GM21576 (cell line): ENCODE measurements at regions not wholly inside any gene's neighbourhood (a gene's known extent, or its start where the extent isn't known, plus 50 kb on each side); places are given as distances from the start of the nearest gene placed in this dataset.

Experiments used
- ATAC-seq: cut with Tn5 transposase; IDR thresholded peaks from one replicate; pipeline ENCODE4 v1.9.1; 2021; ENCODE audit warnings: mild to moderate bottlenecking, moderate library complexity; ENCODE audit not compliant: unreplicated experiment

DNA sequence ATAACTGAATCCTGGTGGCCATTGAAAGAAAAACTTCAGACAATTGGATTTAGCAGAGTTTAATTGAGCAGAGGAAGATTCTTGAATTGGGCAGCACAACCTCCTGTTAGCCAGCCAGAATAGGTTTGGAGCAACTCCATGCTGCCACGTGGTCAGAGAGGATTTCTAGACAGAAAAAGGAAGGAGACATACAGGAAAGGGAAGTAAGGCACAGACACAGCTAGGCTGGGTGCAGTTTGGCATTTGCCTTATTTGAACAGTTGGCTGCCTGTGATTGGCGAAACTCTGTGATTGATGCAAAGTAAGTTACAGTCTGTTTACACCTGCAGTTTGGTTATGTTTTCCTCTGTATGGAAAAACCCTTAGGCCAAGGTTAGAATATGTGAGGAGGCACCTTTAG, 85.8 kb upstream of the SPATA13 start:
- no peak for ATAC-seq

DNA sequence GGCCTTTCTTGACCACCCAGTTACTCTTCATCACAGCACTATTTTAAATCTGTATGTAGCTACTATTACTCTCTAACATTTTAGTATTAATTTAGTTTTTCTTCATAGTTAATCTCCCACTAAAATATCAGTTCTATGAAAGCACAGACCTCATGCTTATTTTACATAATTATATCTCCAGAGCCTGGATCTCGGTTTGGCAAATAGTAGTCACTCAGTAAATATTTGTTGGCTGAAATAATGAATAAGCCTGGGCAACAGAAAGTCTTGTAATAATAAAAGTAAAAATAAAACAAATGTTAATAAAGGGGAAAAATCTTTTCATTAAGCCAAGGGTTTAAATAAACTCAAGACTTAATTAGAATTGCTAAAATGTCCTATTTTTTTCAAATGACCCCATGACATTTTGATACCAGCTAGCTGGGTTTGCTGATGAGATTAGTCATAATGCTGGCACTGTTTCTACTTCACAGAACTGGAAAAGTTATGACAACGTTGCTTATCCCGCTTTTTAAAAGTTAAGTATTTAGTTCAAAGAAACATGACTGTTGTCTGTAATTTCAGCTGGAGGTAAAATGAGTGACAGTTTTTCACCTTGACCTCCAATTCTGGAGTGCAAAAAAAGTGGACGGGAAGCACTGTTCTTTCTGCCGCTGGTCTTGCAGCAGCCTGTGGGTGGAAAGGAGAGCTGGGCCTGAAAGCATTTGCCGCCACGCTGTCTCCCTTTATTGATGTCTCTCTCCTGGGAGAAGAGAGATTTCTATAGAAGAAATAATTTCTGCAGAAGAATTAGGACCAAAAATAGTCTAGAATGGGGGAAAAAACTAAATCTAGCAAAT, 85.2 kb upstream of the SPATA13 start:
- no peak for ATAC-seq

GRCh38 chr13:24076109-24076508, 84.4 kb upstream of the SPATA13 start:
- ATAC-seq, result no peak

GRCh38 chr13:24076636-24077035, 83.9 kb upstream of the SPATA13 start:
- no peak for ATAC-seq

- ATAC-seq, result no peak
Observed at GRCh38 chr13:24080134-24080533, 80.4 kb upstream of the SPATA13 start.

- no peak for ATAC-seq
Observed at GRCh38 chr13:24081387-24081786, 79.1 kb upstream of the SPATA13 start.

- no peak for ATAC-seq
Observed at GRCh38 chr13:24083141-24083540, 77.4 kb upstream of the SPATA13 start.

DNA sequence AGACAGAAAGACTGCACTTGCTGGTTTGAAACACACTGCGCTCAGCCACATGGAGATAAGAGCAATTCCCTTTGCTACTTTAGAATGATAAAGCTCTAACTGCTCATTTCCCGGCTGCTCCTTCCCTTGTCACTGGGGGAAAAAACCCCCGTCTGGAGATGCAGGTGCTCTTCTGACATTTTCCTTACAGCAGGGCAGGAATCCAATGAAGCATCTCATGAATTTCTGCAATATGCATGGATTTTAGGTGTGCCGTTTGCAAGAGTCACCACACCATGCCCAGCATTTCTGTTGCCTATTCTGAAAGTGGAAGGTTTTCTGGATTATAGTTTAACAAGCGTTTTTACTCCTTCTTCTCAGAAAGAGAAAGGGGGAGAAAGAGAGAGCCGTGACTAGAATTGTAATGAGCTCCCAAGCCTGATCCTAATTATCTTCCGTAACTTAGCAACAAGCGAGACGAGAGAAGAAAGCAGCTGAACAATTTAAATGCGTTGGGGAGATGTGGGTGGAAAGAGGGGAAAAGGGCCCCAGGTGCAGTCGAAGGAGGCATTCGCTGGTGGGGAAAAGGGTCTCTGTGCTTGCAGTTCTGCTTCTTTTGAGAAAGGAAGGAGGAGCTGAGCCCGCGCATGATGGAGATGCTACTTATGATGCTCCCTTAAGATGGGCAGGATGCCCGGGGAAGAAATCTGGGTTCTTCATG, 76.6 kb upstream of the SPATA13 start:
- no peak for ATAC-seq

GRCh38 chr13:24085662-24086061, 74.9 kb upstream of the SPATA13 start:
- ATAC-seq, result no peak

DNA sequence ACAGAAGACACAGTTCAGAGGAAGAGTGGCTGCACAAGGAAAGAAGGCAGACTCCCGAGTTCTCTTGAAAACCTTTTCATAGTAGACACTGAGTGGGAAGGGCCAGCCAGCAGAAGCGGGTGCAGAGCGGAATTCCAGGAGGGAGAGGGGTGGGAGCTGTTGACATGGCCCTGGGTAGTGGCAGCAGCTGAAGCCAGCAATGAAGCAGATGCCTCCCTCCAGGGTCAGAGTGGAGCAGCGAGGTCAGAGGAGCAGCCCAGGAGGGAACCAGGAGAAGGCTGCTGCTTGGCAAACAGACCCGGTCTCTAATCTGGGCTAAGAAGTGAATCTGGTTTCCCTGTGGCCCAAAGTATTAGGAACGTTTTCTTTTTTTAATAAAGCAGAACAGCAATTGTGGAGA, 73.9 kb upstream of the SPATA13 start:
- ATAC-seq, result no peak

- no peak for ATAC-seq
Observed at GRCh38 chr13:24087605-24088225, 72.8 kb upstream of the SPATA13 start.

GRCh38 chr13:24090049-24090448, 70.5 kb upstream of the SPATA13 start:
- no peak for ATAC-seq

DNA sequence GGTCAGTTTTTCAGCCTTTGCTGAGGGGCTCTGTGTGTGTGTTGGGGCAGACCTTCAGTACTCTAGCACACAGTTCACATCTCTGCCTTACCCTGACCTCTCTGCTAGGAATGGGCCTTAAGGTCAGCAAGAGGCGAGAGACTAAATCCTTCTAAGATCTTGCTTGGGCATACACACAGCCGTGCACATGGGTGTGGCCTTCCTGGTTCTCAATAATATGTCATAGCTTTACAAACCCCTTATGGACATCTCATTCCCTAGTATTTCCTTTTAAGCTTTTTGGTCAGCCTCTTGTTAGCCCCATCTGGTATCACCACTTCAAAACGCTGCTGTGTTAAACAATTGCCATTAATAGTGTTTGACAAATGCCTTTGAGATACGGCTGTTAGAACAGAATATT, 69.4 kb upstream of the SPATA13 start:
- no peak for ATAC-seq

- no peak for ATAC-seq
Observed at GRCh38 chr13:24092108-24092507, 68.4 kb upstream of the SPATA13 start.

- ATAC-seq, result no peak
Observed at GRCh38 chr13:24093047-24093446, 67.5 kb upstream of the SPATA13 start.

DNA sequence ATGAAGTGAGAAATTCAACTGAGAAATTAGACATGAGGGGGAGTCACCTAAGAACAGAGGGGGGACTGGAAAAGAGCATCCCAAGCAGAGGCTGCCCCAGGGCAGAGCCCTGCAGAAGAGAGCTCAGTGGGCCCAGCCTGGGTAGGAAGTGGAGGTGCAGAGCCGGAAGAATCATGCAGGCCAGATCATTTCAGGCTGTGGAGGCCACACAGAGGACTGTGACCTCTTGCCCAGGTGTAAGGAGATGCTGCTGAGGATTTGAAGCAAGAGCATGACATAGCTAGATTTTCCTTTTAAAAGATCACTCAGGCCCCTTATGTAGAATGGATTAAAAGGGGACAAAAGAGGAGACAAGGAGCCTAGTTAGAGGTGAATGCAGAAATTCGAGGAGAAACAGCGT, 63.9 kb upstream of the SPATA13 start:
- ATAC-seq, result no peak

GRCh38 chr13:24097064-24097463, 63.5 kb upstream of the SPATA13 start:
- ATAC-seq, result no peak

- ATAC-seq, result no peak
Observed at GRCh38 chr13:24097667-24098066, 62.9 kb upstream of the SPATA13 start.

DNA sequence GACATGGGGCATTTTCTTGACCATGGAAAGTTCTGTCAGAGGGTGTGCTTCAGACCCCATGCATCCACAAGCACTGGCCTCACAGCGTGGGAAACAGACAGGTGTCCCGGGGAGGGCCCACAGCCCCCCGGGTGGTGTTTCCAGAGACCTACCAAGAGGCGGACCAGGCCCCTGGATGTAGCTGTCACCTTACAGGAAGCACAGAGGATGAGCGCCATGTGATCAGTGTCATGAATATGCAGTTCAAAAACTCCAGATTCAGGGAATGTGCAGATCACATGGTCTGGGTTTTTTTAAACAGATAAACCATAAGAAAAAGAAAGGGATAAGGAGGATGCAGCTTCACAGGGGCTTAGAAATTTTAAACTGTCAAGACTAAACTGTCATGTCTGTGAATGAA, 61.0 kb upstream of the SPATA13 start:
- ATAC-seq, result no peak

- ATAC-seq, result no peak
Observed at GRCh38 chr13:24100188-24100587, 60.3 kb upstream of the SPATA13 start.

- ATAC-seq, result no peak
Observed at GRCh38 chr13:24103782-24104372, 56.6 kb upstream of the SPATA13 start.

DNA sequence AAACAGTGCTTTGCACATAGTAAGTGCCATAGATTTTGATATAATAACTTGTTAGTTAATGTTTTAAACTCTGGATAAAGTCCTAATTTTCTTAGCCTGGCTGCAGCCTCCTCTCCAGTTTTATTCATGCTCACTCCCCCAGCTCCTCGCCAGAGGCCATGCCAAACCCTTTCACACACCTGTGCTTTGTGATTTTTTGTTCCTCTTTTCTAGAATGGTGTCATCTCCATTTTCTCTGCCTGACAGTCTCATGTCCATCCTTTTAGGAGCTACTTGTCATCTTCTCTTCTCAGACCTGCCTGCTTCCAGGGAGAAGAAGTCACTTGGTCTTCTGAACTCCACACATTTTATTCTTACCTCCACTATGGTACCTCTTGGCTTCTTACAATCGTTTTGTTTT, 55.8 kb upstream of the SPATA13 start:
- ATAC-seq, result no peak
